OCI-LY3 (cell line): ENCODE measurements at regions not wholly inside any gene's neighbourhood (a gene's known extent, or its start where the extent isn't known, plus 50 kb on each side); places are given as distances from the start of the nearest gene placed in this dataset.

ENCODE experiments used
- EZH2phosphoT487 ChIP-seq: fragments of 200-600 bp; shearing (Covaris generic); IDR thresholded peaks from 2 replicates; pipeline ENCODE4 v1.6.1; 2018; ENCODE audit warnings: antibody characterized with exemption, mixed run types, low read depth
- TF ChIP-seq, protein P1 (sequence below): fragments of 200-600, 300-600 bp; sonication (generic); IDR thresholded peaks from 2 replicates; pipeline ENCODE4 v1.5.1; 2014; ENCODE audit warnings: antibody characterized with exemption, low read length, low read depth

GRCh38 chrX:15151267-15152186 lies 118.4 kb downstream of the ASB9 start:
- TF ChIP-seq, protein P1, sequence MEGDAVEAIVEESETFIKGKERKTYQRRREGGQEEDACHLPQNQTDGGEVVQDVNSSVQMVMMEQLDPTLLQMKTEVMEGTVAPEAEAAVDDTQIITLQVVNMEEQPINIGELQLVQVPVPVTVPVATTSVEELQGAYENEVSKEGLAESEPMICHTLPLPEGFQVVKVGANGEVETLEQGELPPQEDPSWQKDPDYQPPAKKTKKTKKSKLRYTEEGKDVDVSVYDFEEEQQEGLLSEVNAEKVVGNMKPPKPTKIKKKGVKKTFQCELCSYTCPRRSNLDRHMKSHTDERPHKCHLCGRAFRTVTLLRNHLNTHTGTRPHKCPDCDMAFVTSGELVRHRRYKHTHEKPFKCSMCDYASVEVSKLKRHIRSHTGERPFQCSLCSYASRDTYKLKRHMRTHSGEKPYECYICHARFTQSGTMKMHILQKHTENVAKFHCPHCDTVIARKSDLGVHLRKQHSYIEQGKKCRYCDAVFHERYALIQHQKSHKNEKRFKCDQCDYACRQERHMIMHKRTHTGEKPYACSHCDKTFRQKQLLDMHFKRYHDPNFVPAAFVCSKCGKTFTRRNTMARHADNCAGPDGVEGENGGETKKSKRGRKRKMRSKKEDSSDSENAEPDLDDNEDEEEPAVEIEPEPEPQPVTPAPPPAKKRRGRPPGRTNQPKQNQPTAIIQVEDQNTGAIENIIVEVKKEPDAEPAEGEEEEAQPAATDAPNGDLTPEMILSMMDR = no peak
- TF ChIP-seq EZH2phosphoT487 = no peak
